Head of caudate nucleus (tissue), 42 donors: ENCODE measurements at regions not wholly inside any gene's neighbourhood (a gene's known extent, or its start where the extent isn't known, plus 50 kb on each side); places are given as distances from the start of the nearest gene placed in this dataset.

ENCODE experiments used
- DNase-seq, 42 donors: peaks; one replicate each; pipeline versions ENCODE4 v3.0.0 to v3.0.0-alpha.2; 2020 to 2021; ENCODE audit warnings: mixed read lengths in 7 of 42
- intact Hi-C: fragments of 100-400 bp; cut with DNase I; formaldehyde crosslinking; loops from one replicate; pipeline ENCODE4 v1.15.0; 2022

DNA sequence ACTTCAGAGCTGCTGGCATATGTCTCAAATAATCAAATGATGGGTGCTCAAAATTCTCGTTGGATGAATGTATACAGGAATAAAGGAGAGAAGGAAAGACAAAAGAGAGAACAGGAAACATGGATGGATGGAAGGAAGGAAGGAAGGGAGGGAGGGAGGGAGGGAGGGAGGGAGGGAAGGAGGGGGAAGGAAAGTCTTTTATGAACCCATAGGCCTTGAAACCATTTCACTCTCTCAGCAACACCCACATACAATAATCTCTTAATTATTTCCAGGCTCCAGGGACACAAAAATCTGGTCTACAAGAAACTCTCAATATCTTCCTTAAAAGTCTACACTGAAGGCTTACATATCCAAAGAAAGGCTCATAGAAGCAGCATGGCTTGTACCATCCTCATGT is 363.4 kb upstream of the TMPO start:
- intact Hi-C loops, result no loop called here

DNA sequence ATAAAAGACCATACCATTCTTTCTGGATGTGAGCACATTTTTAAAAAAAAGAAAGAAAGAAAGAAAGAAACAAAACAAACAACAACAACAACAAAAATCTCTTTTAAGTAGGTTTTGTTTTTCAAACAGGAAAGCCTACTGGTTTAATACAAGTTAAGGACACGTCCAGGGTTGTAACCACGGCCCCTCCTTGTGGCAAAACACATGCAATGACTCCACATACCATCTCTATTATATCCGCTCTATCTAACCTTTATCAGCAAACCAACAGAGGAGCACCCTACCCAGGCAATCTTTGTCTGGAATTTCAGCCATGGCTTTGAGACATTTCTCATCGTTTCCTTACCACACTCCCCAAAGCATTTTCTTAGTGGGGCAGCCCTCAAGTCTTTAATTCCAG is 360.5 kb upstream of the TMPO start:
- intact Hi-C loops, result no loop called here
- DNase-seq, result peak in 4 of 42 donors; percentile 2 to 7 (median 3)

More for the DNA sequence above, 363.4 kb upstream of the TMPO start:
- DNase-seq, result no peak

DNA sequence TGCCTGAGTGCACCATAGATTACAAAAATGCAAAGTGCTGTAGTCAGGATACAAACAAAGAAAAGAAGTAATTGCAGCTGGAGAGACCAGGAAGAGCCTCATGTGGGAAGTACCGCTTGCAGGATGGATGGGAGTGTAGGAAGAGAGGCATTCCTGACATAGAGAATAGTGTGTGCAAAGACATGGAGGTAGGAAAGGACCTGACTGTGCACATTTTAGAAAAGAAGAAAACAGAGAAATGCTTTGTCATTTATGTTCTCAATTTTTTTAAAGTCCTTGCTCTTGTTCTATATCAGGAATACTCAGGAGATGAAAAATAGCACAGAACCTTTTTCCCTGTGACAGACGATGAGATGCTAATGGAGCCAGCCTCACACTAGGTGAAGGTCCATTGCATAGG is 358.7 kb upstream of the TMPO start:
- no peak for DNase-seq
- intact Hi-C loops, result no loop called here

DNA sequence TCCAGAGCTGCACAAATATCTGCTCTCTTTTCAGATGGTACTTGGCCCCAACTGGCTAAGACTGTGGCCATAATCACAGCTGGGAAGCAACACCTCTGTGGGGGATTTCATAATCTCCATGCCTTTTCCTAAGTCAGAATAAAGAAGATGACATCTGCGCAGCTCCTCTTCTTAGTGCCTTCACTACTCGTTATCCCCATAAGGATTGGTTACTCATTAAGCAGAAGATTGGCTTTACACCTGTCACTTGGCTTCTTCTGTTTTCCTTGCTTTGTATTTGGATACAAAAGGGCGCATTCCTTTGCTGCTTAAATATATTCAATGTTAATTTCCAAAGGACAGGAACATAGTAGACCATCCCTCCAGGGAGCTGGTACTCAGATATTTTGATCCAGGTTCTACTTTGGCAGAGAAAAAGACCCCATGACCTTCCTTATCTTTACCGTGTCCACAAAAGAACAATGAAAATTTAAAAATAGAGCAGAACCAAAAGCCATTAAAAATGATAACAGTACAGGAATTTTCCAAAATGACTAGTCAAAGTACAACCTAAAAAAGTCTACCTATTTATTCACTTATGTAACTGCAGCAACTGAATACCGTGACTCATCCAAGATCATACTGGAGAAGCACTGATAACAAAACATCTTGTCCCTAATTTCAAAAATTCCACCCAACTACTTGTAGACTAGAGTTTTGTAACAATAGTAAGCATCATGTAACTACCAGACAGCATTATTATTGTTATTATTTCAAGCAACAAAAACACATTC is 352.3 kb upstream of the TMPO start:
- intact Hi-C loops, result no loop called here
- DNase-seq, result no peak

DNA sequence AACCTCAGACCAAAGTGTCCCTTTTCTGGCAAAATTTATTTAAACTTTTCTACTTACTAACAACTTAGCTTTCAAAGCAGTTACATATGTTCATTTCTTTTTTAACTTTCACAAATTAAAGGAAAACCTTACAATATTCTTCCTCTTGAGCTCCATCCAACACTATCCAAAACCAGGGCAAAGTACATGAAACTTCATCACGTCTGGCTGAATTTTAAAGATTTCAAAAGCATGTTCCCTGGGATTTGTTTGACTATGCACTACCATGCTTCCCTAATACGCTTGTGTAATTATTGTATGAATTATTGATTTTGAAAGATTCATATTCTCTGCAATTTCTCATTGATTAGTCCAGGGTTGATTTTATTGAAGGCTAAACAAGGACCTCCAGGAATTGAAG is 343.1 kb upstream of the TMPO start:
- intact Hi-C loops, result no loop called here
- DNase-seq, result no peak

DNA sequence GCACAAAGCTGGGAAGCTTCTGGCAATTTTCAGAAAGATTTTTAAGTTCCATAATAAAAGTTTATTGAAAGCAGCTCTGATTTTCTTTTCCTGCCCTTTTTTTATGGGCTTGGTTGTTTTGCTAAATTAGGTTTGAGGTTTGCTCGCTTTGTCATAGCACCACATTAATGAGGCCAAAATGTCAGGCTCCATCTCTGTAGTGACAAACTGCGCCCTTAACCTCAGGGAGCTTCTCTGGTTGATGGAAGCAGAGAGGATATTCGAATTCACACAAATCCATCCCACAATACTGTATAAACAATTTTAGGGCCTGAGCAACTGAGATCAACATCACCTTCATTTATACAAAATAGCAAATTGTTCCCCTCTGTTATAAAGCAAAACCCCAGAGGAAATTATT is 342.6 kb upstream of the TMPO start:
- intact Hi-C loops, result no loop called here
- DNase-seq, result no peak

DNA sequence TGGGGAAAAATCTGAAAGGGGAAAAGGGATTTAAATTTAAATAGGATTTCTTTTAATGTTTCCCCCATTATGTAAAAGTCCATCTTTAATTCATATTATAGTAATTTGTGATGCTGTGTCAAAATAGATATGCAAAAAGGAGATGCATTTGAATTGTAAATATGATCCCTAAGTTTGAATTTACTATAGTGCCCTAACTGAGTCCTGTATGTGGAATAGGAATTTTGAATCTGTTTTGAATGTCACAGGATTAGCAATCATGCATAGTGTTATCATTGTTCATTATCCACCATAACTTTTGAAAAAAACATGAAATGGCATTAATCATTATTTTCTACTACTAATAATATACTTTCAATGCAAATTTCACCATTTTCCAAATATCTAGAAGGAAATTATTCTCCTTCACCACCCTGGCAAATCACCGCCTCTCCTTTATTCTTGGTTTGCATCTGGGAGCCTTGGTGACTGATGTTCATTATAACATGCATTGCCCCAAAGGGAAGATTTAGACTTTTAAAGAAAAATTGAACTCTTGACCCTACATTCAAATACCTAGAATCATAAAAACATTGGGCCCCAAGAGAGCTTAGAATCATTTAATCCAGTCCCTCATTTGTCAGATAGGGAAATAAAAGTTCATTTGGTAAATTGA is 341.5 kb upstream of the TMPO start:
- intact Hi-C loops, result no loop called here
- no peak for DNase-seq

DNA sequence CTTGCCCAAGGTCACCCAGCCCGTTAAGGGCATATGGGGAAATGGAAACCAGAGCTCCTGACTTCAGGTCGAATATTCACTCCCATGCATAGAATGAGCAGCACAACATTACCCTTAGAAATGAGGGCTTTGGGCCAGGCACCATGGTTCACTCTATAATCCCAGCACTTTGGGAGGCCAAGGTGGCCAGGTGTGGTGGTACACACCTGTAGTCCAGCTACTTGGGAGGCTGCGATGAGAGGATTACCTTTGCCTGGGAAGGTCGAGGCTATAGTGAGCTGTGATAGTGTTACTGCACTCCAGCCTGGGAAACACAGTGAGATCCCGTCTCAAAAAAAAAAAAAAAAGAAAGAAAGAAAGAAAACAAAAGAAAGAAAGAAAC is 341.0 kb upstream of the TMPO start:
- DNase-seq, result no peak
- intact Hi-C loops, result no loop called here

DNA sequence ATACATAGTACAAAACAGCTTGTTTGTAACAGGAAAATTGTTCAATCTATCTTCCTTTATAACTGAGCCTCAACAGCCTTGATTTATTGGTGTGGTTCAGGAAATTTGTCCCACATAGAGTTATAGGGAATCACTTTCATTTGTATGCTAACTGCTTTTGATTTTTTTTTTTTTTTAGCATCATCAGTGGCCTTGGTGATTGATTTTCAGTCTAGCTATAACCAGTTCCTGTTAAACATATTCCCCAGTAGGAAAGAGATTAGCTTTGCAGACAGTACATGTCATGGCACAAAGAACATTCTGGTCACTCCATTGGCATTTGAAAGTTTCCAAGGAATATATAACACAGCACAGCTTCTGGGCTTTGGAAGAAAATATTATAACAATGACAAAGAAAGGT is 337.3 kb upstream of the TMPO start:
- intact Hi-C loops, result no loop called here
- DNase-seq, result no peak

DNA sequence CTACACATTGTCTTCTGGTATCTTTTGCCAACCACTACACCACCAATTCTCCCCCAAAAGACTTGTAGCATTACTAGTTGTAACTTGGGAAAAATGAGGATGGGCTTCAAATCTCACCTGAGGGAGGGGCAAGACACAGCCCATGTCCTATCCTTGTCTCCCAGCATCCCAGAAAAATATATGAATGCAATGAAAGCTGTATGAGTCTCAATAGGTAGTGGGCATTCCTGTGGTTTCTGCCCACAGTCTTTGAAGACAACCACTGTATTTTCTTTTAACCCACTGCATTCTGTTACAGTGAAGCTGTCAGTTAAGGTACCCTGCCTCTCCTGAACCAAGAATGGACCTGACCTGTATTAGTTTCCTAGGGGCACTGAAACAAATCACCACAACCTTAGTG is 336.2 kb upstream of the TMPO start:
- intact Hi-C loops, result no loop called here
- DNase-seq, result no peak

DNA sequence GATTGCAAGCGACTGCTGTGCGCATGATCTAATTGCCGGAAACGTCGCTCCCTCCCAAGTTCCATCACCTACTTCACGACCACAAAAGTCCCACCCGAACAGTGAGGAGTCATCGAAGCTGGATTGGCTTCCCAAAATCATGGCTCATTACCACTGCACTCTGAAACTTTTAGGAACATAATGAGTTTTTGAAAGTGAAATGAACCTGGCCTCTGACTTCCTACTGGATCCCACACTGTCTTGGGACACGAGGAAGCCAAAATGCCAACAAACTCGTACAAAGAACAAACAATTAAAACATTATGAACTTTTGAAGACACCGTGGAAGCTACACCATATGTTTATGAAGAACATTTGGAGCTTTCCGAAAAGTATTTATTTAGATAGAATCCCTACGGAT is 334.8 kb upstream of the TMPO start:
- intact Hi-C loops, result no loop called here

DNA sequence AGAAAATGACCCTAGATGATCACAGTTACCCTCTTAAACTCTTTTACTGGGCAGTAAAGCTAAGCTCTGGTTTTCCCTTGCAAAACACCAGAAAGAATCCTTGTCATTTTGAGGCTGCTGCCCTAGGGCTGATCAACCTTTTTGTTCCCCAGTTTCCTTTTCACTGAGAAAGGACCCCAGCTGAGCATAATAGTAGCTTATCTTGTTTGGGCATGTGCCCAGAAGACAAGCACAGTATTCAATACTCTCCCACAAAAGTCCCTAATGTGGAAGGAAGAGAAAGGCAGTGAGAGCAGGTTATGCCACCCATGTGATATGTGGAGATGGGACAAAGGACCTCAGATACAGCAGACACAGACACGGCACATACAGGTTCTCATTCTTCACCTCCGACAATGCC is 332.6 kb upstream of the TMPO start:
- DNase-seq, result no peak
- intact Hi-C loops, result no loop called here

More for the DNA sequence above, 334.8 kb upstream of the TMPO start:
- no peak for DNase-seq

DNA sequence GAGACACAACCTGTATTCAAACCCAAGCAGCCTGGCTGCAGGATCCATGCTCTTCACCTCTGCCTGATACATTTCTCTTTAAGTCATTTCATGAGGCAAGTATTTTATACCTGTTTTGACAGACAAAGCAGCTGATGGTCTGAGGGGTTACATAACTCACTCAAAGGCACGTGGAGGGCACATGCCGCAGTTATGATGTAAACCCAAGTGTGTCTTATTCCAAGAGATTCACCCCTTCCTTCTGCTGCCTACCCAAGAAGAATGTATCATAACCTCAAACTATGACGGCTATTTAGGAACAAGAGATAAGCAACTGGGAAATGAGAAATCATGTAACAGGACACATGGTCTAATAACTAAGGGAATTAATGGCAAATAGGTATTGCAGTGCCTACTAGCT is 329.8 kb upstream of the TMPO start:
- intact Hi-C loops, result no loop called here
- no peak for DNase-seq

DNA sequence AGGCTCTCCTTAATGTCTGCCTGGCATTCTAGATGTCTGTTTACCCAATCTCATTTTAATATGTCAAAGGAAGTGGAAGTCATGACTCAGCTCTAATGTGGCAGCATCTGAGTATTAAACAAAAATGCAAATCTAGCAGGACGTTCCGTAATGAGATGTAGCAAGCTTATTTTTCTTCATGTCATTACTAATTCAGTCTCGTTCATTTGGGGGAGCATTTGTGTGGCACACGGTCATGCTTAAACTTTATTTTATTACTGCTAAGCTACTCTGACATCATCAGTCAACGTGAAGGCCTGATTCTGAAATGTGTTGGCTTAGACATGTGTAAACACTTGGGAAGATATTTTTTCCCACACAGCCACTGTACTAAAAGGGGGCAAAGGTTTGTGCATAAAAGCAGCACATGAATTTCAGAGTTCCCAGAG is 326.7 kb upstream of the TMPO start:
- intact Hi-C loops, result no loop called here
- DNase-seq, result no peak

DNA sequence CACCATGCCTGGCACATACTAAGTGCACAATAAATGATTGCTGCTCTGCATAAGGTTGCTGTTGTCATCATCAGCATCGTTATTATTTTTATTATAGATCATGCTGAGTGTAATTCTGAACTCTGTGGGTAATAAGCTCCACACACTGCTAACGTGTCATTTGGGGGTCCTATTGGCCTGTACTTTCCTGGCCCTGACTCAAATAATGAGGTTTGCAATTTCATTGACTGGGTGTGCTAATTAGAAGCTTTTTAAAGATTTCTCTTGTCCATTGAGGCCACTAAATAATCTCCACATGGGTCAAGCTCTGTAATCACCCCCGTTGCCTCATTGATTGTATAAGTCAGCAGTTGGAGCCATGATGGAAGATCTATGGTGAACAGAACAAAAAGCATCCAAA is 320.8 kb upstream of the TMPO start:
- no peak for DNase-seq
- intact Hi-C loops, result no loop called here

DNA sequence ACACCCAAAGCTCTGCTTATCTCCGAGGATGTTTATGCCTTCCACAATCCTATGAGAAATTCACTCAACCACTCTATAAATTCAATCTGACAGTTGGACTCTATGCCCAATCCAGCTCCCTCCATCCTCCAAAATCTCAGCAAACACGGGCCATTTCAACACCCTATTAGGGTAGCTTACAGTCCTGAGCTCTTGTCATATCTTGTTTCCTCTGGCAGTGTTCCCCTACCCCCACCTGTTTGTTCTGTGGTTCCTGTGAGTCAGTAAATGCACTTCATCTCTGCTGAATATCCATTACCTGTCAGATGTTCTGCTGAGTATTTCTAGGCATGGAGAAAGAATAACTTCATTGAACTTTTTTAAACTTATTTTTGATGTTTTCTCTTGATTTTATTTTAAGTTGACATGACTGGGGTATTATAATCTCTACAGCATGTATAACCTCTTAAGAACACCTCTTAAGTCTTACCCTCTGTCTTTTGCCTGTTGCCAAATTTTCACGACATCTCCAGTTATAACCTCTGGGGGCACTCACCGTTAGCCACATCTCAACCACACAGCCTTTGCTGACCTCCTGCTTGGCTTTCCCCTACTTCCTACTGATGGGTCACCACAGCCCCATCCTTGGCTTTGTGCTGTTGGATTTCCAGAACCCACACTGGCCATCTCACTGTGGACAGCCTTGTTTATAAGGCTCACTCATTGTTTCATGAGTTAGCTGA is 317.0 kb upstream of the TMPO start:
- intact Hi-C loops, result no loop called here
- DNase-seq, result no peak

DNA sequence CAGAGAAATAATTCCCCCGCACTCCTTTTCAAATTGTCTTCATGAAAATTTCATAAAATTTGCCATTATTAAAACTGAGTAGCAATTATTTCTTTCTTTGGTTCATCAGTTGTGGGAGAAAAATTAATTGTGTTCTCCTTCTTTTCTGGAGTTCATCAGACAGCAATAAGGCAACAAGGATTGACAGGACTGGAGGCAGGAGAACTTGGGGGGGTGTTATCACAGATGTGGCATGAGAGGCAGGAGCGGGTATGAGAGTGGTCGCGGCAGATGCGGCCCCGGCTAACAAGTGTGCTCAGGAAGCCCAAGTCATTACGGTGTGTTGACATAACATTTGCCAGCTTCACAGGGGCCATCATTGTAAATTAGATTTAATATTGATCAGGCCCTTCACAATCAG is 306.6 kb upstream of the TMPO start:
- no peak for DNase-seq
- intact Hi-C loops, result no loop called here

DNA sequence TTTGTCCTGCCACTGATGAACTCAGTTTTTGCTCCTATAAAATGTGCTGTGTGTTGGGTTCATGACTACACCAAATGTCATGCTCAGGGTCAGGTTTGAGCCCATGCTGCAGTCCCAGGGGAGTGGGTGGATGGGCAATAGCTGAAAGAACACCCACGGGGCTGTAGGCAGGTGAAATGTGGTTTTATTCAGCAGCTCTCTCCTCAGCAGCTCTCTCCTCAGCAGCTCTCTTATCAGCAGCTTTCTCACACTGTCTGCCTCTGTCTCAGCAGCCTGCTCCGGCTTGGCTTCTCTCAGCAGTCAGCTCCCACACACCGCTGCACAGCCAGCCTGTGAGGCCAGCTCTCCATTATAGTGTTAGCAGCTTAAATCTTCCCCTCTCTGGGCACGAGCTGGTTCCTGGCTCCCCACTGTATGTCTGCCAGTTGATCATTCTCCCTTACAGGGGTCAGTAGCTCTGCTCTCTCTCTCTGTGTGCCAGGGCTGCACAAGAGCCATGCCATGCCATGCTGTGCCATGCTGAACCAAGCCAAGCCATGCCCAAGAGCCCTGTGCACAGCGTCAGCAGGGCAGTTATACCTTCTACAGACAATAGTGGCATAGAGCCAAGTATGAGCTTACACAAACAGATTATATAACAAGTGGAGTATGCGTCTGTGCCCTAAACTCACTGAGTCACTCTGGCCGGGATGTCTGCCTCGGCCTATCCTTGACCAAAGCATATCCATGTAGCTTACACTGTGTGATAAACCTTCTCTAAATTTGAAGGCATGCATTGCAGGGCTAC is 303.3 kb upstream of the TMPO start:
- intact Hi-C loops, result no loop called here
- DNase-seq, result no peak

DNA sequence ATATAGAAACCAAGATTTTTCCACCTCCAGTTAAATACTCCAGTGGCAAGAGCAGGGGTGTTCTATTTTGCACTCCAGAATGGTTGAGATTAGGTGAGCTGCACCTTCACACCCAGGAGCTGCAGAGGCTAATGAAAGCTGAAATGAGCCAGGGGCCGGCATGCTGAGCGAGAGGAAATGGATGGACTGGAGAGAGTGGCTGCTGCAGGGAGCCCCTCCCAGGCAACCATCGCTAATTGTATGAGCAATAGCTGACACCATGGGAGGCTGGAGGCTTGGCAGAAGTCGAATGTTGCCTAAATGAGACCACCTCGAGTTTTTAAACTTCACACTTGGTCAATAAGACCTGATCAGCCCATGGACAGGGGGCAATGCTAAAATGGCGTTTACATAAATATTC is 301.8 kb upstream of the TMPO start:
- intact Hi-C loops, result no loop called here
- no peak for DNase-seq

DNA sequence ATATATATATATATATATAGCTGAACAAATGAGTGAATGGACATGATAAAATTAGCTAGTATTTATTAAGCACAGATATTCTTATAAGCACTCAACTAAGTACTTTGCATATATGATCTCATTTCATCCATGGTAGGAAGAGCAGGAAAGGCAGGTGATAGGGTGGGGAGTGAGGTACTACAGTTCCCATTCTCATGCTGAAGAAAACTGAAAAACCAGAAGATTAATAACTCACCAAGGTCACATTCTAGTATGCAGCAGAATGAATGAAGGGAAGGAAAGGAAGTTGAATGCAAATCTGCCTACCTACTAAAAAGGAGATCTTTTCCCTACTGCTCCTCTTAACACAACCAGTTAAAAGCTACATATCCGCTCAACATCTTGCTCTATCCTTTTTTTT is 298.1 kb upstream of the TMPO start:
- intact Hi-C loops, result no loop called here
- no peak for DNase-seq
